K562 (cell line): ENCODE measurements at regions not wholly inside any gene's neighbourhood (a gene's known extent, or its start where the extent isn't known, plus 50 kb on each side); places are given as distances from the start of the nearest gene placed in this dataset.

Experiments used
- ATAC-seq: fragments of 200-7000 bp; cut with Tn5 transposase; 3 replicates; pipeline ENCODE4 v1.9.1; 2020; ENCODE audit warnings: moderate library complexity
- BruUV-seq: library from RNA; stranded (reverse); fragments of 400-500 nt; replicated peaks from 2 replicates; lab custom pipeline; 2021; lab: Mats Ljungman, UMichigan
- CTCF ChIA-PET: fragments of 300-600 bp; formaldehyde crosslinking; extraction: SDS; loops from one replicate; lab custom pipeline; 2021; ENCODE audit warnings: low intra/inter-chr PET ratio; lab: Yijun Ruan, JAX
- POLR2A ChIA-PET: fragments of 300-600, 350-650 bp; sonication (Branson Sonifier 250); formaldehyde crosslinking; extraction: SDS; loops from one replicate; lab custom pipeline; 2021; ENCODE audit warnings: antibody characterized with exemption, inconsistent platforms; lab: Yijun Ruan, JAX
- DNase-seq, 4 experiments: peaks; one replicate each; pipeline versions ENCODE4 v3.0.0 to v3.0.0-alpha.2; 2011 to 2018; ENCODE audit warnings: low spot score in 3 of 4, mixed read lengths in 3 of 4; ENCODE audit errors: extremely low read depth in 1 of 4
- FAIRE-seq: peaks from 2 replicates; lab custom pipeline; 2011; peaks lifted over from hg19 to GRCh38; lab: Jason Lieb, UNC
- H2AFZ ChIP-seq: 2 replicates; pipeline ENCODE4 v1.6.0; 2011; ENCODE audit warnings: low read depth, low read length, control low read depth, inconsistent platforms
- H3K27ac ChIP-seq: fragments of 200-600 bp; 3 replicates; pipeline ENCODE4 v1.8.0; 2011; ENCODE audit warnings: low read depth, mild to moderate bottlenecking, control low read depth, inconsistent platforms, low read length, moderate library complexity, mixed read lengths; ENCODE audit errors: extremely low read depth
- H3K27me3 ChIP-seq, 2 experiments: fragments of 300-600 bp in 1 of 2; 2 replicates in 1 of 2; 3 replicates in 1 of 2; pipeline versions ENCODE4 v1.6.0 to v1.8.0; 2011; ENCODE audit warnings: inconsistent platforms in 2 of 2, low read length in 2 of 2, mild to moderate bottlenecking in 1 of 2, mixed read lengths in 1 of 2, moderate library complexity in 1 of 2; ENCODE audit not compliant: control insufficient read depth in 2 of 2, insufficient read depth in 2 of 2
- H3K36me3 ChIP-seq: fragments of 300-600 bp; 3 replicates; pipeline ENCODE4 v1.8.0; 2011; ENCODE audit warnings: mild to moderate bottlenecking, low read length, inconsistent platforms; ENCODE audit not compliant: control insufficient read depth, insufficient read depth
- H3K4me1 ChIP-seq, 2 experiments: fragments of 200-600 bp in 1 of 2; replicated peaks in 1 of 2; 2 replicates in 1 of 2; 3 replicates in 1 of 2; pipeline versions ENCODE4 v1.5.1 to v1.8.0; 2011; ENCODE audit warnings: inconsistent platforms in 2 of 2, low read length in 2 of 2, mild to moderate bottlenecking in 1 of 2, mixed read lengths in 1 of 2, moderate library complexity in 1 of 2; ENCODE audit not compliant: control insufficient read depth in 2 of 2, insufficient read depth in 2 of 2
- H3K4me2 ChIP-seq: 2 replicates; pipeline ENCODE4 v1.6.1; 2011; ENCODE audit warnings: low read length, control low read depth, inconsistent platforms, mixed read lengths; ENCODE audit not compliant: insufficient read depth
- H3K4me3 ChIP-seq: fragments of 200-600 bp; sonication (generic), shearing (Covaris generic); 2 replicates; pipeline ENCODE4 v1.5.1; 2016; ENCODE audit warnings: control low read depth, inconsistent platforms
- H3K79me2 ChIP-seq: fragments of 200-600 bp; 3 replicates; pipeline ENCODE4 v1.8.0; 2011; ENCODE audit warnings: low read length, inconsistent platforms; ENCODE audit not compliant: control insufficient read depth, insufficient read depth
- H3K9ac ChIP-seq, 2 experiments: 2 replicates each; pipeline versions ENCODE4 v1.6.0 to v1.6.1; 2011; ENCODE audit warnings: low read depth in 2 of 2, low read length in 2 of 2, control low read depth in 1 of 2, inconsistent platforms in 1 of 2, mild to moderate bottlenecking in 1 of 2, mixed read lengths in 1 of 2; ENCODE audit not compliant: insufficient read depth in 1 of 2
- H3K9me1 ChIP-seq: one replicate; pipeline ENCODE4 v1.6.0; 2011; ENCODE audit warnings: inconsistent platforms, mild to moderate bottlenecking, low read length, moderate library complexity; ENCODE audit not compliant: control insufficient read depth, insufficient read depth
- H3K9me3 ChIP-seq: replicated peaks from 2 replicates; pipeline ENCODE4 v1.5.1; 2011; ENCODE audit warnings: low read depth, low read length, inconsistent platforms; ENCODE audit not compliant: control insufficient read depth, insufficient read depth
- H4K20me1 ChIP-seq: replicated peaks from 2 replicates; pipeline ENCODE4 v1.6.1; 2011; ENCODE audit warnings: low read length, inconsistent platforms, mixed read lengths; ENCODE audit not compliant: control insufficient read depth, insufficient read depth
- HCFC1 ChIP-seq: IDR thresholded peaks from 2 replicates; pipeline ENCODE4 v1.6.1; 2012; ENCODE audit warnings: low read depth, low read length, improper control_type of control experiment
- HLTF ChIP-seq: fragments of 450-650 bp; IDR thresholded peaks from 2 replicates; pipeline ENCODE4 v1.6.1; 2016
- MBD2 ChIP-seq: sonication (generic); IDR thresholded peaks from 2 replicates; pipeline ENCODE4 v1.6.1; 2016; ENCODE audit warnings: low read depth, borderline replicate concordance
- MCM3 ChIP-seq: fragments of 450-650 bp; IDR thresholded peaks from 2 replicates; pipeline ENCODE4 v1.6.1; 2016
- MYBL2 ChIP-seq, 2 experiments: fragments of 450-650 bp in 1 of 2; sonication (generic) in 1 of 2; formaldehyde crosslinking in 1 of 2; IDR thresholded peaks; 2 replicates each; pipeline versions ENCODE4 v1.6.1 to v1.8.1; 2017 to 2022; ENCODE audit warnings: borderline replicate concordance in 1 of 2, inconsistent platforms in 1 of 2, low read depth in 1 of 2, mild to moderate bottlenecking in 1 of 2, missing genetic modification reagents in 1 of 2, moderate library complexity in 1 of 2
- SOX6 ChIP-seq: fragments of 450-650 bp; IDR thresholded peaks from 2 replicates; pipeline ENCODE4 v1.6.1; 2014; ENCODE audit warnings: mild to moderate bottlenecking
- TBP ChIP-seq: optimal IDR thresholded peaks from 2 replicates; pipeline ENCODE3; 2011; ENCODE audit warnings: low read depth, low read length, improper control_type of control experiment
- XRCC5 ChIP-seq: fragments of 200-400 bp; formaldehyde crosslinking; IDR thresholded peaks from 2 replicates; pipeline ENCODE4 v1.6.1; 2017; ENCODE audit warnings: low read depth, mild to moderate bottlenecking, low read length
- ZNF23 ChIP-seq: fragments of 250-450 bp; sonication (Bioruptor Pico); IDR thresholded peaks from 2 replicates; pipeline ENCODE4 v1.4.0; 2020; ENCODE audit warnings: mild to moderate bottlenecking
- ZNF518B ChIP-seq: fragments of 250-450 bp; sonication (Bioruptor Pico); IDR thresholded peaks from 2 replicates; pipeline ENCODE4 v1.5.0; 2021; ENCODE audit warnings: mild to moderate bottlenecking, moderate library complexity
- ZNF785 ChIP-seq: fragments of 250-450 bp; sonication (Bioruptor Pico); IDR thresholded peaks from 2 replicates; pipeline ENCODE4 v1.4.0; 2020; ENCODE audit warnings: mild to moderate bottlenecking
- WGBS: fragments of 100-300 bp; shearing (Covaris generic); methylation state at CpG from one replicate; pipeline ENCODE4 v1.1.6; 2016; ENCODE audit warnings: low coverage, mixed read lengths; ENCODE audit not compliant: insufficient coverage; ENCODE audit errors: missing lambda C conversion rate; 5-methylcytosine and 5-hydroxymethylcytosine counted together
- in situ Hi-C: fragments of 300-500 bp; cut with MboI; formaldehyde crosslinking; loops from 4 replicates; pipeline ENCODE4 v1.15.0; 2018; ENCODE audit warnings: inconsistent platforms, mixed read lengths
- intact Hi-C: fragments of 100-400 bp; cut with micrococcal nuclease; formaldehyde crosslinking; loops from 2 replicates; pipeline ENCODE4 v1.14.2; 2022

GRCh38 chr11:10380921-10381320, 74.1 kb upstream of the AMPD3 start:
- TF ChIP-seq MYBL2 (IDR thresholded peaks at IDR 0.05; ENCODE audit: low read depth) = no peak
- TF ChIP-seq MYBL2 (CRISPR knock-in tag; IDR thresholded peaks at IDR 0.05; ENCODE audit: borderline replicate concordance) = no peak
- no peak for TF ChIP-seq ZNF785 (CRISPR knock-in tag)
- no peak for TF ChIP-seq ZNF23 (CRISPR knock-in tag)
- no peak for TF ChIP-seq TBP
- TF ChIP-seq XRCC5 = no peak
- TF ChIP-seq MCM3 = no peak
- no peak for TF ChIP-seq SOX6
- no peak for TF ChIP-seq HCFC1
- TF ChIP-seq ZNF518B (CRISPR knock-in tag) = no peak
- TF ChIP-seq HLTF = no peak
- no peak for TF ChIP-seq MBD2
- ChIA-PET POLR2A (interaction anchor here (0.6 to 0.8 kb wide), 2 partner anchors 14 to 1483 kb away, joined by 3 read pairs; no protein-coding TSS in a partner anchor), CTCF (no interaction called here)
- no peak overlapping the region for H2AFZ ChIP-seq
- no peak overlapping the region for H3K4me2 ChIP-seq
- H3K27me3 ChIP-seq = peaks cover 4 to 6% of the 10 kb centered on the region in 2 experiments; a peak in 4 of 5 replicates
- no peaks in the 10 kb centered on the region for H3K9me1 ChIP-seq
- no peaks in the 10 kb centered on the region for H3K4me1 ChIP-seq
- no peaks in the 10 kb centered on the region for H4K20me1 ChIP-seq
- no peaks in the 10 kb centered on the region for H3K9me3 ChIP-seq
- H3K4me3 ChIP-seq = no peak overlapping the region
- FAIRE-seq = no peak
- intact Hi-C loops (no loop called here), in situ Hi-C loops (no loop called here)
- no peaks in the 10 kb centered on the region for H3K36me3 ChIP-seq
- DNase-seq = no peak
- ATAC-seq = no peak
- H3K27ac ChIP-seq = no peak overlapping the region
- no TSS peak for BruUV-seq
- no peaks in the 10 kb centered on the region for H3K79me2 ChIP-seq
- WGBS = 0% methylated on average over 4 of the region's 4 CpGs
- no peak overlapping the region for H3K9ac ChIP-seq
